ENCODE measurements at regions not wholly inside any gene's neighbourhood (a gene's known extent, or its start where the extent isn't known, plus 50 kb on each side); places are given as distances from the start of the nearest gene placed in this dataset.
"Not testable (repeated sequence)": the region's sequence is repeated elsewhere in the genome, so short reads cannot be mapped to it uniquely, and the experiment has no call there.

DNA sequence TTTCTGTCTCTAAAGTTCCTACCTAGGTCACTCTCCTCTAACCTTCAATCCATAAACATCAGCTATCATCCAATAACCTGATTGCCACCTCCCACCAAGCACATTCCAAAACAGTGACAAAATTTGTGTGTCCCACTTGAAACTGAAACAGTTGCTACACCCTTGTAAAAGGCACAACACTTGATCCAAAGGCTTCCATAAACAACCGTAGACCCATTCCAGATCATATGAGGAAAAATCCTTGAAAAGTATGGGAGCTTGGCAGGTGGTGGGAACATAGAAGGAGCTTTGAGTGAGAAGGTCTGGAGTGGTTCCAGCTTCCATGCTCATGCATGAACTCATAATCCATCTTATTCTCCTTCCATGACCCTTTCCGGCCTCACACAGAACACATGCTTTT is 82.0 kb upstream of the ATP1A1 start:
- H3K36me3 ChIP-seq (ENCODE audit: insufficient read depth, low read length): no peaks in the 10 kb centered on the region
- DNase-seq (ENCODE audit: insufficient read length, low spot score, missing footprints): no peak
- no peaks in the 10 kb centered on the region for H4K20me1 ChIP-seq (ENCODE audit: insufficient read depth, low read length)
- H3K4me1 ChIP-seq (ENCODE audit: insufficient read depth, low read length): no peaks in the 10 kb centered on the region
- H3K4me3 ChIP-seq (ENCODE audit: insufficient read depth, low read length): no peak overlapping the region
- H3K27ac ChIP-seq (ENCODE audit: low read depth, low read length): no peak overlapping the region
- no peak overlapping the region for H2AFZ ChIP-seq (ENCODE audit: low read length)
- H3K9me3 ChIP-seq (ENCODE audit: low read depth, low read length): no peaks in the 10 kb centered on the region
- no peak overlapping the region for H3K4me2 ChIP-seq (ENCODE audit: insufficient read depth, low read length)
- TF ChIP-seq, protein P1, sequence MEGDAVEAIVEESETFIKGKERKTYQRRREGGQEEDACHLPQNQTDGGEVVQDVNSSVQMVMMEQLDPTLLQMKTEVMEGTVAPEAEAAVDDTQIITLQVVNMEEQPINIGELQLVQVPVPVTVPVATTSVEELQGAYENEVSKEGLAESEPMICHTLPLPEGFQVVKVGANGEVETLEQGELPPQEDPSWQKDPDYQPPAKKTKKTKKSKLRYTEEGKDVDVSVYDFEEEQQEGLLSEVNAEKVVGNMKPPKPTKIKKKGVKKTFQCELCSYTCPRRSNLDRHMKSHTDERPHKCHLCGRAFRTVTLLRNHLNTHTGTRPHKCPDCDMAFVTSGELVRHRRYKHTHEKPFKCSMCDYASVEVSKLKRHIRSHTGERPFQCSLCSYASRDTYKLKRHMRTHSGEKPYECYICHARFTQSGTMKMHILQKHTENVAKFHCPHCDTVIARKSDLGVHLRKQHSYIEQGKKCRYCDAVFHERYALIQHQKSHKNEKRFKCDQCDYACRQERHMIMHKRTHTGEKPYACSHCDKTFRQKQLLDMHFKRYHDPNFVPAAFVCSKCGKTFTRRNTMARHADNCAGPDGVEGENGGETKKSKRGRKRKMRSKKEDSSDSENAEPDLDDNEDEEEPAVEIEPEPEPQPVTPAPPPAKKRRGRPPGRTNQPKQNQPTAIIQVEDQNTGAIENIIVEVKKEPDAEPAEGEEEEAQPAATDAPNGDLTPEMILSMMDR (IDR thresholded peaks at IDR 0.05; ENCODE audit: extremely low read depth, low read depth, low read length): no peak
- H3K27me3 ChIP-seq (ENCODE audit: insufficient read depth, low read length): peaks cover 7% of the 10 kb centered on the region
- no peaks in the 10 kb centered on the region for H3K79me2 ChIP-seq (ENCODE audit: insufficient read depth, low read length)

DNA sequence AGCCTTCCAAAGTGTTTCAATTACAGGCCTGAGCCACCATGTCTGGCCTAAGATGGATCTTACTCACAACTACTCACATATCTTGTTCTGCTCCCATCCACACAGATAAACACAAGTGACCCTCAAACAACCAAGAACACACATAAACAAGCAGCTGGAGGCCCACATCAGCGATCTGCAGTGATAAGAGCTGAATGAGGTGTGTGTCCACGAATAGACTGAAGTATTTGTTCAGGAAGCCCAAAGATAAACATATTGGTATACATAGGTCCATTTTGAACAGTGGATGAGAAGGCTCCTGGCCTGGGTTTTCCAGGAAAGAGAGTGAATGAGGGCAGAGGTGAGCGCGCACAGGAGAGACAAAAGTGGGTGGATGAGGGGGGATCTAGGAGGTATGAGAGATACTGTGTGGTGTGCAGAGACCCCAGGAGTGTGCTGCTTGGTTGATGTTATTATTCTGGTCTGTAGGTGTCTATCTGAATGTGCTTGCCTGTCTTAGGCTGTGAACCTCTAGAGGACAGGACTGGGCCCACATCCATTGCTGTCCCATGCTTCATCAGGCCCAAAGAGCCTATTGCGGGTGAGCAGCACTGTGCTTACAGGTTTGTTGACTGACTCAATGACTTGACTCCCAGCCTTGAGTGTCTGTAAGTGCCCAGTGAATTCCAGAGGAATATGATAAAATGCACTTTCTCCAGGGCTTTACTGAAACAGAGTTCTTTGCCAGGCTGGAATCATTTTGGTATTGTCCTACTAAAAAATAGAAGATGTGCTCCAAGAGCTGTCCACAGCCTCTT is 79.9 kb upstream of the ATP1A1 start:
- no peaks in the 10 kb centered on the region for H3K4me1 ChIP-seq (ENCODE audit: insufficient read depth, low read length)

DNA sequence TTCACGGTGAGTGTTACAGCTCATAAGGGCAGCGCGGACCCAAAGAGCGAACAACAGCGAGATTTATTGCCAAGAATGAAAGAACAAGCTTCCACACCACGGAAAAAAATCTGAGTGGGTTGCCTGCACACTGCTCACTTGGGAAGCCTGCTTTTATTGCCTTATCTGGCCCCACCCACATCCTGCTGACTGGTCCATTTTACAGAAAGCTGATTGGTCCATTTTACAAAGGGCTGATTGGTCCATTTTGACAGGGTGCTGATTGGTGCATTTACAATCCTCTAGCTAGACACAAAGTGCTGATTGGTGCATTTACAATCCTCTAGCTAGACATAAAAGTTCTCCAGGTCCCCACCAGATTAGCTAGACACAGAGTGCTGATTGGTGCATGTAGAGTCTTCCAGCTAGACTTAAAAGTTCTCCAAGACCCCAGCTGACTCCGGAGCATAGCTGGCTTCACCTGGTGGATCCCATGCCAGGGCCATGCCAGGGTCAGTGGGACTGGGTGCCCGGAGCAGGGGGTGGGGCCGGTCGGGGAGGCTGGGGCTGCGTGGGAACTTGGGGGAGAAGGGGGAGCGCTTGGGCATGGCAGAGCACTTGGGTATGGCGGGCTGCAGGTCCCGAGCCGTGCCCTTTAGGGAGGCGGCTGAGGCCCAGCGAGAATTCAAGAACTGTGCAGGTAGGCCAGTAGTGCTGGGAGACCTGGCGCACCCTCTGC is 75.4 kb upstream of the ATP1A1 start:
- no peak overlapping the region for H3K27ac ChIP-seq (ENCODE audit: low read depth, low read length)
- H3K36me3 ChIP-seq (ENCODE audit: insufficient read depth, low read length): no peaks in the 10 kb centered on the region
- no peaks in the 10 kb centered on the region for H3K79me2 ChIP-seq (ENCODE audit: insufficient read depth, low read length)
- no peak overlapping the region for H3K4me2 ChIP-seq (ENCODE audit: insufficient read depth, low read length)
- TF ChIP-seq, protein P1 (IDR thresholded peaks at IDR 0.05; ENCODE audit: extremely low read depth, low read depth, low read length): no peak
- H3K27me3 ChIP-seq (ENCODE audit: insufficient read depth, low read length): no peaks in the 10 kb centered on the region
- DNase-seq (ENCODE audit: insufficient read length, low spot score, missing footprints): no peak
- no peak overlapping the region for H3K4me3 ChIP-seq (ENCODE audit: insufficient read depth, low read length)
- H3K9me3 ChIP-seq (ENCODE audit: low read depth, low read length): no peaks in the 10 kb centered on the region
- H4K20me1 ChIP-seq (ENCODE audit: insufficient read depth, low read length): no peaks in the 10 kb centered on the region
- H2AFZ ChIP-seq (ENCODE audit: low read length): no peak overlapping the region
- H3K4me1 ChIP-seq (ENCODE audit: insufficient read depth, low read length): no peaks in the 10 kb centered on the region

More for the DNA sequence above, 79.9 kb upstream of the ATP1A1 start:
- Histone ChIP-seq H3K36me3 (ENCODE audit: insufficient read depth, low read length) (no peaks in the 10 kb centered on the region), H2AFZ (ENCODE audit: low read length) (no peak overlapping the region), H3K27ac (ENCODE audit: low read depth, low read length) (no peak overlapping the region), H4K20me1 (ENCODE audit: insufficient read depth, low read length) (no peaks in the 10 kb centered on the region), H3K9me3 (ENCODE audit: low read depth, low read length) (no peaks in the 10 kb centered on the region), H3K79me2 (ENCODE audit: insufficient read depth, low read length) (no peaks in the 10 kb centered on the region), H3K27me3 (ENCODE audit: insufficient read depth, low read length) (peaks cover 3% of the 10 kb centered on the region), H3K4me2 (ENCODE audit: insufficient read depth, low read length) (no peak overlapping the region), H3K4me3 (ENCODE audit: insufficient read depth, low read length) (no peak overlapping the region)
- TF ChIP-seq, protein P1 (IDR thresholded peaks at IDR 0.05; ENCODE audit: extremely low read depth, low read depth, low read length): no peak
- no peak for DNase-seq (ENCODE audit: insufficient read length, low spot score, missing footprints)

DNA sequence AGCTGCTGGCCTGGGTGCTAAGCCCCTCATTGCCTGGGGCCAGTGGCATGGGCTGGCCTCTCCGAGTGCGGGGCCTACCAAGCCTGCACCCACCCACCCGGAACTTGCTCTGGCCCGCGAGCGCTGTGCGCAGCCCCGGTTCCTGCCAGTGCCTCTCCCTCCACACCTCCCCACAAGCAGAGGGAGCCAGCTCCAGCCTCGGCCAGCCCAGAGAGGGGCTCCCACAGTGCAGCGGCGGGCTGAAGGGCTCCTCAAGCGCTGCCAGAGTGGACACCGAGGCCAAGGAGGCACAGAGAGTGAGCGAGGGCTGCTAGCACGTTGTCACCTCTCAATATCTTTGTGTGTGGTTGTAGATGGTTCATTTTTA is 74.8 kb upstream of the ATP1A1 start:
- not testable (repeated sequence) for H3K27ac ChIP-seq (ENCODE audit: low read depth, low read length); H2AFZ ChIP-seq (ENCODE audit: low read length); H3K4me1 ChIP-seq (ENCODE audit: insufficient read depth, low read length); DNase-seq (ENCODE audit: insufficient read length, low spot score, missing footprints); H3K79me2 ChIP-seq (ENCODE audit: insufficient read depth, low read length); H3K9me3 ChIP-seq (ENCODE audit: low read depth, low read length); H3K27me3 ChIP-seq (ENCODE audit: insufficient read depth, low read length); H3K4me3 ChIP-seq (ENCODE audit: insufficient read depth, low read length); H4K20me1 ChIP-seq (ENCODE audit: insufficient read depth, low read length); H3K4me2 ChIP-seq (ENCODE audit: insufficient read depth, low read length); H3K36me3 ChIP-seq (ENCODE audit: insufficient read depth, low read length)
